Breast epithelium (tissue), 4 donors: ENCODE measurements at regions not wholly inside any gene's neighbourhood (a gene's known extent, or its start where the extent isn't known, plus 50 kb on each side); places are given as distances from the start of the nearest gene placed in this dataset.

Experiments used
- DNase-seq, 2 donors: peaks; one replicate each; pipeline ENCODE4 v3.0.0-alpha.2; 2019; ENCODE audit warnings: low spot score in 2 of 2
- H3K27ac ChIP-seq, 2 donors: fragments of 200-600 bp; sonication (generic) in 1 of 2; one replicate each; pipeline ENCODE4 v1.5.1; 2016 to 2019; ENCODE audit warnings: mild to moderate bottlenecking in 1 of 2
- H3K27me3 ChIP-seq, 2 donors: fragments of 200-600 bp; sonication (generic) in 1 of 2; one replicate each; pipeline versions ENCODE4 v1.5.1 to v1.6.0; 2017 to 2019; ENCODE audit warnings: control low read depth in 1 of 2, mild to moderate bottlenecking in 1 of 2
- H3K36me3 ChIP-seq: fragments of 200-600 bp; one replicate; pipeline ENCODE4 v1.5.1; 2019
- H3K4me1 ChIP-seq, 2 donors: fragments of 200-600 bp; sonication (generic); one replicate each; pipeline ENCODE4 v1.5.1; 2016 to 2019; ENCODE audit warnings: control low read depth in 1 of 2
- H3K4me3 ChIP-seq, 3 donors: fragments of 200-600 bp; sonication (generic); 1 replicate in 2 of 3; 2 replicates in 1 of 3; pipeline ENCODE4 v1.5.1; 2016 to 2019; ENCODE audit warnings: mild to moderate bottlenecking in 3 of 3, moderate library complexity in 2 of 3
- H3K9me3 ChIP-seq, 2 donors: fragments of 200-600 bp; sonication (generic) in 1 of 2; one replicate each; pipeline ENCODE4 v1.5.1; 2016 to 2019; ENCODE audit warnings: control low read depth in 1 of 2
- CTCF ChIP-seq, 3 donors: fragments of 450-650 bp; IDR thresholded peaks; one replicate each; pipeline ENCODE4 v1.5.1; 2016 to 2017; ENCODE audit warnings: antibody characterized with exemption in 3 of 3, mild to moderate bottlenecking in 3 of 3, moderate library complexity in 3 of 3
- POLR2A ChIP-seq: fragments of 450-650 bp; IDR thresholded peaks from one replicate; pipeline ENCODE4 v1.6.1; 2016; ENCODE audit warnings: antibody characterized with exemption, mild to moderate bottlenecking, moderate library complexity
- POLR2AphosphoS5 ChIP-seq, 3 donors: sonication (generic); formaldehyde crosslinking; IDR thresholded peaks; one replicate each; pipeline ENCODE4 v1.6.1; 2017; ENCODE audit warnings: antibody characterized with exemption in 3 of 3
- intact Hi-C: fragments of 100-400 bp; cut with DNase I; formaldehyde crosslinking; loops from one replicate; pipeline ENCODE4 v1.15.1; 2023; ENCODE audit warnings: low total_unique reads

GRCh38 chr10:4683838-4684237, 142.2 kb upstream of the AKR1E2 start:
- no peaks in the 10 kb centered on the region for H3K27me3 ChIP-seq
- DNase-seq, result no peak
- no peak overlapping the region for H3K27ac ChIP-seq
- no peaks in the 10 kb centered on the region for H3K36me3 ChIP-seq
- TF ChIP-seq CTCF (IDR thresholded peaks at IDR 0.05) (no peak), POLR2AphosphoS5 (IDR thresholded peaks at IDR 0.05) (no peak), POLR2A (no peak)
- no peaks in the 10 kb centered on the region for H3K9me3 ChIP-seq
- intact Hi-C loops, result no loop called here
- no peaks in the 10 kb centered on the region for H3K4me1 ChIP-seq
- no peak overlapping the region for H3K4me3 ChIP-seq

- no peak overlapping the region for H3K27ac ChIP-seq
- H3K4me3 ChIP-seq, result no peak overlapping the region
- DNase-seq, result no peak
- no peaks in the 10 kb centered on the region for H3K9me3 ChIP-seq
- H3K36me3 ChIP-seq, result no peaks in the 10 kb centered on the region
- no peak for TF ChIP-seq POLR2AphosphoS5 (IDR thresholded peaks at IDR 0.05)
- TF ChIP-seq POLR2A, result no peak
- no peak for TF ChIP-seq CTCF (IDR thresholded peaks at IDR 0.05)
- no peaks in the 10 kb centered on the region for H3K27me3 ChIP-seq
- no peaks in the 10 kb centered on the region for H3K4me1 ChIP-seq
- intact Hi-C loops, result no loop called here
Measured at GRCh38 chr10:4683137-4683536, 142.9 kb upstream of the AKR1E2 start.

GRCh38 chr10:4678951-4679671, 146.9 kb upstream of the AKR1E2 start:
- Histone ChIP-seq H3K27me3 (no peaks in the 10 kb centered on the region), H3K27ac (no peak overlapping the region), H3K4me3 (no peak overlapping the region), H3K36me3 (no peaks in the 10 kb centered on the region), H3K9me3 (no peaks in the 10 kb centered on the region), H3K4me1 (no peaks in the 10 kb centered on the region)
- intact Hi-C loops, result no loop called here
- TF ChIP-seq POLR2A (no peak), CTCF (IDR thresholded peaks at IDR 0.05) (no peak), POLR2AphosphoS5 (IDR thresholded peaks at IDR 0.05) (no peak)
- DNase-seq, result no peak

GRCh38 chr10:4678023-4678950, 147.7 kb upstream of the AKR1E2 start:
- Histone ChIP-seq H3K27me3 (no peaks in the 10 kb centered on the region), H3K9me3 (no peaks in the 10 kb centered on the region), H3K36me3 (no peaks in the 10 kb centered on the region), H3K4me1 (no peaks in the 10 kb centered on the region), H3K4me3 (no peak overlapping the region), H3K27ac (no peak overlapping the region)
- TF ChIP-seq CTCF (IDR thresholded peaks at IDR 0.05) (no peak), POLR2AphosphoS5 (IDR thresholded peaks at IDR 0.05) (no peak), POLR2A (no peak)
- DNase-seq, result no peak
- intact Hi-C loops, result no loop called here
